HepG2 (cell line): ENCODE measurements at regions not wholly inside any gene's neighbourhood (a gene's known extent, or its start where the extent isn't known, plus 50 kb on each side); places are given as distances from the start of the nearest gene placed in this dataset.
A peak's percentile ranks its signal among the peaks of the same experiment; 100 is the strongest.

Experiments
- ATAC-seq: fragments of 200-7000 bp; cut with Tn5 transposase; 3 replicates; pipeline ENCODE4 v1.9.1; 2020; ENCODE audit warnings: mild to moderate bottlenecking, moderate library complexity
- BruUV-seq: library from RNA; stranded (reverse); fragments of 400-500 nt; replicated peaks from 2 replicates; lab custom pipeline; 2021; lab: Mats Ljungman, UMichigan
- CTCF ChIA-PET: fragments of 300-600 bp; formaldehyde crosslinking; extraction: SDS; loops from one replicate; lab custom pipeline; 2021; ENCODE audit warnings: low total read pairs, inconsistent platforms, low intra/inter-chr PET ratio; lab: Yijun Ruan, JAX
- POLR2A ChIA-PET: fragments of 350-600 bp; sonication (Branson Sonifier 250); formaldehyde crosslinking; loops from one replicate; lab custom pipeline; 2020; ENCODE audit warnings: antibody characterized with exemption, inconsistent platforms; lab: Yijun Ruan, JAX
- DNase-seq: peaks from one replicate; pipeline ENCODE4 v3.0.0-alpha.2; 2015; ENCODE audit warnings: low spot score
- FAIRE-seq: peaks from 3 replicates; lab custom pipeline; 2011; peaks lifted over from hg19 to GRCh38; lab: Jason Lieb, UNC
- H2AFZ ChIP-seq: one replicate; pipeline ENCODE4 v1.6.1; 2011; ENCODE audit warnings: low read length, inconsistent platforms
- H3K27ac ChIP-seq: fragments of 300-600 bp; 3 replicates; pipeline ENCODE4 v1.8.0; 2011; ENCODE audit warnings: mixed run types, mild to moderate bottlenecking, mixed read lengths, low read length, inconsistent platforms; ENCODE audit not compliant: insufficient read depth; ENCODE audit errors: extremely low read length
- H3K27me3 ChIP-seq, 2 experiments: fragments of 200-600 bp in 1 of 2; 2 replicates in 1 of 2; 3 replicates in 1 of 2; pipeline versions ENCODE4 v1.6.0 to v1.8.0; 2011; ENCODE audit warnings: low read length in 2 of 2, mild to moderate bottlenecking in 2 of 2, moderate library complexity in 2 of 2, inconsistent platforms in 1 of 2; ENCODE audit not compliant: insufficient read depth in 2 of 2, control insufficient read depth in 1 of 2
- H3K36me3 ChIP-seq, 2 experiments: fragments of 200-600 bp in 1 of 2; replicated peaks in 1 of 2; 2 replicates in 1 of 2; 3 replicates in 1 of 2; pipeline versions ENCODE4 v1.5.1 to v1.8.0; 2011; ENCODE audit warnings: low read length in 2 of 2, inconsistent platforms in 1 of 2; ENCODE audit not compliant: insufficient read depth in 2 of 2, control insufficient read depth in 1 of 2
- H3K4me1 ChIP-seq: 2 replicates; pipeline ENCODE4 v1.5.1; 2012; ENCODE audit warnings: low read length, inconsistent platforms; ENCODE audit not compliant: insufficient read depth
- H3K4me2 ChIP-seq: 2 replicates; pipeline ENCODE4 v1.6.0; 2011; ENCODE audit warnings: low read depth, low read length, inconsistent platforms
- H3K4me3 ChIP-seq, 3 experiments: fragments of 200-600 bp in 1 of 3; sonication (generic), shearing (Covaris generic) in 1 of 3; replicated peaks in 1 of 3; 2 replicates each; pipeline ENCODE4 v1.5.1; 2011 to 2016; ENCODE audit warnings: low read length in 3 of 3, inconsistent platforms in 2 of 3, low read depth in 2 of 3, mild to moderate bottlenecking in 2 of 3, control low read depth in 1 of 3, mixed read lengths in 1 of 3; ENCODE audit not compliant: insufficient read depth in 1 of 3
- H3K79me2 ChIP-seq: one replicate; pipeline ENCODE4 v1.6.1; 2011; ENCODE audit warnings: low read length, inconsistent platforms; ENCODE audit not compliant: insufficient read depth
- H3K9ac ChIP-seq: 2 replicates; pipeline ENCODE4 v1.6.0; 2011; ENCODE audit warnings: mild to moderate bottlenecking, low read depth, low read length, inconsistent platforms; ENCODE audit not compliant: insufficient read depth
- H3K9me3 ChIP-seq: 2 replicates; pipeline ENCODE4 v1.5.1; 2012; ENCODE audit warnings: mild to moderate bottlenecking, low read length
- H4K20me1 ChIP-seq: 2 replicates; pipeline ENCODE4 v1.6.0; 2011; ENCODE audit warnings: inconsistent platforms, mild to moderate bottlenecking, low read length, moderate library complexity; ENCODE audit not compliant: insufficient read depth
- FOXP1 ChIP-seq, 2 experiments: fragments of 450-650 bp in 1 of 2; IDR thresholded peaks; 2 replicates each; pipeline ENCODE4 v1.6.1; 2017 to 2018; ENCODE audit warnings: antibody characterized with exemption in 1 of 2
- HNRNPLL ChIP-seq: fragments of 200-400 bp; formaldehyde crosslinking; IDR thresholded peaks from 2 replicates; pipeline ENCODE4 v1.6.1; 2017; ENCODE audit warnings: mild to moderate bottlenecking, low read depth, low read length; ENCODE audit not compliant: poor library complexity, severe bottlenecking
- MAZ ChIP-seq, 2 experiments: sonication (generic) in 1 of 2; formaldehyde crosslinking in 1 of 2; IDR thresholded peaks; 2 replicates each; pipeline versions ENCODE4 v1.5.0 to v1.6.1; 2012 to 2020; ENCODE audit warnings: low read depth in 2 of 2, mild to moderate bottlenecking in 2 of 2, borderline replicate concordance in 1 of 2, improper control_type of control experiment in 1 of 2, low read length in 1 of 2, missing genetic modification reagents in 1 of 2, moderate library complexity in 1 of 2
- MBNL3 ChIP-seq: fragments of 250-450 bp; sonication (Bioruptor Pico); conservative IDR thresholded peaks from 2 replicates; pipeline ENCODE4 v1.8.0; 2022; ENCODE audit warnings: mild to moderate bottlenecking, inconsistent platforms
- NCOR1 ChIP-seq: fragments of 200-600 bp; sonication (generic); IDR thresholded peaks from 2 replicates; pipeline ENCODE4 v1.7.0; 2017; ENCODE audit warnings: antibody characterized with exemption, low read length, borderline replicate concordance
- POGZ ChIP-seq: sonication (generic); formaldehyde crosslinking; IDR thresholded peaks from 2 replicates; pipeline ENCODE4 v1.4.0; 2020; ENCODE audit warnings: mild to moderate bottlenecking, missing genetic modification reagents
- RAD21 ChIP-seq: fragments of 450-650 bp; formaldehyde crosslinking; IDR thresholded peaks from 2 replicates; pipeline ENCODE4 v1.5.0; 2020; ENCODE audit warnings: mild to moderate bottlenecking
- TCF7 ChIP-seq: sonication (generic); IDR thresholded peaks from 2 replicates; pipeline ENCODE4 v1.6.1; 2016; ENCODE audit warnings: antibody characterized with exemption, low read depth
- XRCC5 ChIP-seq: fragments of 200-400 bp; formaldehyde crosslinking; optimal IDR thresholded peaks from 2 replicates; pipeline ENCODE3; 2017; ENCODE audit warnings: mild to moderate bottlenecking, low read length
- ZBTB3 ChIP-seq: sonication (generic); formaldehyde crosslinking; IDR thresholded peaks from 2 replicates; pipeline ENCODE4 v1.4.0; 2020; ENCODE audit warnings: low read depth, mild to moderate bottlenecking, moderate library complexity, missing genetic modification reagents, borderline replicate concordance
- ZMYM2 ChIP-seq: sonication (generic); formaldehyde crosslinking; IDR thresholded peaks from 2 replicates; pipeline ENCODE4 v1.8.0; 2022; ENCODE audit warnings: mild to moderate bottlenecking, missing genetic modification reagents
- ZNF296 ChIP-seq: sonication (generic); formaldehyde crosslinking; conservative IDR thresholded peaks from 2 replicates; pipeline ENCODE4 v1.5.0; 2020; ENCODE audit warnings: mild to moderate bottlenecking, missing genetic modification reagents
- ZNF749 ChIP-seq: sonication (generic); formaldehyde crosslinking; IDR thresholded peaks from 2 replicates; pipeline ENCODE4 v1.8.0; 2022; ENCODE audit warnings: mild to moderate bottlenecking, missing genetic modification reagents, moderate library complexity, borderline replicate concordance
- ZSCAN20 ChIP-seq: sonication (generic); formaldehyde crosslinking; IDR thresholded peaks from 2 replicates; pipeline ENCODE4 v1.4.0; 2020; ENCODE audit warnings: missing genetic modification reagents, mild to moderate bottlenecking, borderline replicate concordance
- in situ Hi-C: cut with HindIII; loops from 2 replicates; pipeline ENCODE4 v1.10.0; 2017; ENCODE audit warnings: low pct_unique_long_range_greater_than_20kb; ENCODE audit not compliant: extremely low pct_ligation_motif_present
- intact Hi-C: fragments of 100-400 bp; cut with micrococcal nuclease; formaldehyde crosslinking; loops from one replicate; pipeline ENCODE4 v1.10.0; 2022; ENCODE audit not compliant: unreplicated experiment
- TF ChIP-seq, protein P1 (sequence below), 2 experiments: sonication (generic) in 1 of 2; formaldehyde crosslinking in 1 of 2; IDR thresholded peaks; 2 replicates each; pipeline versions ENCODE4 v1.5.1 to v1.6.1; 2011 to 2020; ENCODE audit warnings: borderline replicate concordance in 1 of 2, low read depth in 1 of 2, low read length in 1 of 2, mild to moderate bottlenecking in 1 of 2, missing genetic modification reagents in 1 of 2, moderate library complexity in 1 of 2
- TF ChIP-seq, protein P2 (sequence below): sonication (generic); formaldehyde crosslinking; IDR thresholded peaks from 2 replicates; pipeline ENCODE4 v1.8.1; 2023; ENCODE audit warnings: mild to moderate bottlenecking, missing genetic modification reagents, borderline replicate concordance

DNA sequence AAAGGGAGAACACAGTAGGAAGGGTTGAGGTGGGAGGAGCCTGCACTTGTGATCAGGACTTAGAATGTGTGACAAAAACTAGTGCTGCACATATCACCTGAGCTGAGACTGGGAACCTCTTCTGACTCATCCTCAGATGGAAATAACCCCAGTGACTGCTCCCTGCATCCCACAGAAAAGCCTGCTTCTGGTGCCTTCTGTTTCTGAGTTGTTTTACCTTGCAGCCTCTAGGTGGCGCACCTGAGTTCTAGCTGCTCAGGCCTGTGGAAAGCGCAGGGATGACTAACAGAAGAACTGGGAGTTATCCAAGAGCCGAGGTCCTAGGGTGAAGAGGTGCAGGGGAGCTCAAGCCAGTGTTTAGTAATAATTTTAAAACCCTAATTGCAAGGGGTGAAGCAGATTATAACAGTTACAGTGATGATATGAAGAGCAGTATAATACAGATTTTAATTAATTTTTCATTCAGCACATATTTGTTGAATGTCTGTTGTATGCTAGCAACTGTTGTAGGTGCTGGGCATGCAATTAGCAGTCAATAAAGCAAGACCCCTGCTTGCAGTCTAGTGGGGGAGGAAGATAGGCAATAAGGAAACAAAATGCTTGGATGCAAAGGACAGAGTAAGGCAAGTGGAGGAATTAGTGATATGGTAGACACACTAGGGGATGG, 302.5 kb downstream of the DHX35 start (continued):
- peak; percentile 98 for TF ChIP-seq XRCC5
- no peak for TF ChIP-seq HNRNPLL
- TF ChIP-seq RAD21 (CRISPR knock-in tag) = 0 out of 2 replicates have a peak, but pooled peaks have one; percentile 14
- no peak for TF ChIP-seq POGZ (CRISPR knock-in tag)
- TF ChIP-seq, protein P1, sequence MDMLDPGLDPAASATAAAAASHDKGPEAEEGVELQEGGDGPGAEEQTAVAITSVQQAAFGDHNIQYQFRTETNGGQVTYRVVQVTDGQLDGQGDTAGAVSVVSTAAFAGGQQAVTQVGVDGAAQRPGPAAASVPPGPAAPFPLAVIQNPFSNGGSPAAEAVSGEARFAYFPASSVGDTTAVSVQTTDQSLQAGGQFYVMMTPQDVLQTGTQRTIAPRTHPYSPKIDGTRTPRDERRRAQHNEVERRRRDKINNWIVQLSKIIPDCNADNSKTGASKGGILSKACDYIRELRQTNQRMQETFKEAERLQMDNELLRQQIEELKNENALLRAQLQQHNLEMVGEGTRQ (IDR thresholded peaks at IDR 0.05; ENCODE audit: low read depth, low read length) = 0 out of 2 replicates have a peak, but pooled peaks have one; percentile 11
- TF ChIP-seq, protein P1 (CRISPR knock-in tag; IDR thresholded peaks at IDR 0.05; ENCODE audit: borderline replicate concordance) = no peak

DNA sequence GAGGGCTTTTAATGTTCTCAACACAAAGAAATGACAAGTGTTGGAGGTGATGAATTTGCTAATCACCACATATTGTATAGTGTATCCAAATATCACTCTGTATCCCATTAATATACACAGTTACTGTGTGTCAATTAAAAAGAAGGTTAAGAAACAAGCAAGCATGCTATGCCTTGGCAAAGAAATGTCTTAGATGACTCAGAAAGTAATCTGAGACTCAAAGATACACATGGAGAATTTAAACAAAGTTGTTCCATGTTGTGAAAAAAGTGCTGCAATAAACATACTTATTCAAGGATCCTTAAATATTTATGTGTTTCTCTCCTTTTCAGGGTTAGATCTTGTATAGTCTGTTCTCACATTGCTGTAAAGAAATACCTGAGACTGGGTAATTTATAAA, 300.9 kb downstream of the DHX35 start:
- intact Hi-C loops (loop anchor here (10.0 kb wide), 2 partner anchors 612 to 1432 kb away; no protein-coding TSS in a partner anchor), in situ Hi-C loops (no loop called here)
- Histone ChIP-seq H3K4me3 (no peak overlapping the region), H3K79me2 (no peaks in the 10 kb centered on the region), H4K20me1 (no peaks in the 10 kb centered on the region), H3K36me3 (no peaks in the 10 kb centered on the region), H3K4me1 (no peaks in the 10 kb centered on the region), H3K27me3 (peaks cover 0 to 8% of the 10 kb centered on the region in 2 experiments; a peak in 1 of 5 replicates), H3K4me2 (no peak overlapping the region), H3K9ac (no peak overlapping the region), H2AFZ (no peak overlapping the region), H3K9me3 (no peaks in the 10 kb centered on the region), H3K27ac (no peak overlapping the region)
- ChIA-PET POLR2A (no interaction called here), CTCF (no interaction called here)
- BruUV-seq = no TSS peak
- no peak for DNase-seq
- ATAC-seq = no peak
- no peak for FAIRE-seq
- TF ChIP-seq ZSCAN20 (CRISPR knock-in tag) = no peak
- TF ChIP-seq NCOR1 = no peak
- TF ChIP-seq ZBTB3 (CRISPR knock-in tag) = no peak
- no peak for TF ChIP-seq ZMYM2 (CRISPR knock-in tag)
- no peak for TF ChIP-seq ZNF296 (CRISPR knock-in tag)
- no peak for TF ChIP-seq ZNF749 (CRISPR knock-in tag)
- no peak for TF ChIP-seq FOXP1 (IDR thresholded peaks at IDR 0.05)
- TF ChIP-seq FOXP1 (CRISPR knock-in tag; IDR thresholded peaks at IDR 0.05) = no peak
- no peak for TF ChIP-seq TCF7
- TF ChIP-seq MAZ (IDR thresholded peaks at IDR 0.05; ENCODE audit: borderline replicate concordance, low read depth, low read length) = no peak
- no peak for TF ChIP-seq MAZ (CRISPR knock-in tag; IDR thresholded peaks at IDR 0.05; ENCODE audit: low read depth)
- no peak for TF ChIP-seq MBNL3 (CRISPR knock-in tag)
- TF ChIP-seq, protein P2, sequence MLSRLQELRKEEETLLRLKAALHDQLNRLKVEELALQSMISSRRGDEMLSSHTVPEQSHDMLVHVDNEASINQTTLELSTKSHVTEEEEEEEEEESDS (CRISPR knock-in tag) = no peak
